Spinal cord (tissue), 9 donors: ENCODE measurements at regions not wholly inside any gene's neighbourhood (a gene's known extent, or its start where the extent isn't known, plus 50 kb on each side); places are given as distances from the start of the nearest gene placed in this dataset.
"Not testable (repeated sequence)": the region's sequence is repeated elsewhere in the genome, so short reads cannot be mapped to it uniquely, and the experiment has no call there.

ENCODE experiments used
- DNase-seq, 6 donors: peaks; one replicate each; pipeline versions ENCODE4 v3.0.0 to v3.0.0-alpha.2; 2013 to 2015; ENCODE audit warnings: low spot score in 6 of 6, low read depth in 4 of 6
- H3K27ac ChIP-seq: one replicate; pipeline ENCODE4 v1.5.1; 2013; ENCODE audit warnings: low read depth, low read length, control low read depth
- H3K27me3 ChIP-seq: one replicate; pipeline ENCODE4 v1.6.1; 2013; ENCODE audit warnings: low read length; ENCODE audit not compliant: control insufficient read depth, insufficient read depth
- H3K36me3 ChIP-seq: one replicate; pipeline ENCODE4 v1.6.1; 2013; ENCODE audit warnings: low read length; ENCODE audit not compliant: control insufficient read depth, insufficient read depth
- H3K4me1 ChIP-seq: one replicate; pipeline ENCODE4 v1.6.1; 2013; ENCODE audit warnings: low read length; ENCODE audit not compliant: control insufficient read depth, insufficient read depth
- H3K4me3 ChIP-seq: one replicate; pipeline ENCODE4 v1.5.1; 2013; ENCODE audit warnings: low read depth, low read length, control low read depth
- H3K9me3 ChIP-seq: one replicate; pipeline ENCODE4 v1.6.1; 2013; ENCODE audit warnings: low read length; ENCODE audit not compliant: control insufficient read depth, insufficient read depth
- WGBS: methylation state at CpG from one replicate; pipeline ENCODE4 v1.1.5; 2013; ENCODE audit warnings: missing lambda C conversion rate; ENCODE audit not compliant: insufficient coverage; 5-methylcytosine and 5-hydroxymethylcytosine counted together
- donor health status: healthy.

GRCh38 chr9:66764799-66765493 lies 135.6 kb upstream of the ZNF658 start:
- not testable (repeated sequence) for H3K27me3 ChIP-seq, H3K4me1 ChIP-seq, H3K4me3 ChIP-seq, DNase-seq, H3K9me3 ChIP-seq, H3K36me3 ChIP-seq, H3K27ac ChIP-seq
- WGBS: no CpG with 5 or more reads among the region's 3 CpGs

DNA sequence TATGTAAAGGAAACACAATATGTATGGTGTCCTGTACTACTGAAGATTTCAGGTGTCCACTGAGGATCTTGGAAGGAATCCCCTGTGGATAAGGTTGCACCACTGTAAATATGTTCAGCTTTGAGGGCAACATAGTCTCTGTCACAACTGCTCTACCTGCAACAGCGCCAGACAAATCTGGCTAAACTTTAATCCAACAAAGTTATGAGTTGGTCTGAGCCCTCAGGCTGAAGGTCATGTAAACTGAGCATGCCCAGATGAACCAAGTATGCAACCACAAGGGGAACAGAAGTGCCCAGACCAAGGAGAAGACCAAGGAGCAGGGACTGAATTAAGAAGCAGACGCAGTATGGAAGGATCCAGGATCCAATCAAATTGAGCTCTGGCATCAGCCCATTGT lies 135.0 kb upstream of the ZNF658 start:
- H3K4me3 ChIP-seq, H3K4me1 ChIP-seq, DNase-seq, H3K36me3 ChIP-seq, H3K9me3 ChIP-seq, H3K27me3 ChIP-seq, H3K27ac ChIP-seq: not testable (repeated sequence)
- no CpG with 5 or more reads among the region's 2 CpGs for WGBS

DNA sequence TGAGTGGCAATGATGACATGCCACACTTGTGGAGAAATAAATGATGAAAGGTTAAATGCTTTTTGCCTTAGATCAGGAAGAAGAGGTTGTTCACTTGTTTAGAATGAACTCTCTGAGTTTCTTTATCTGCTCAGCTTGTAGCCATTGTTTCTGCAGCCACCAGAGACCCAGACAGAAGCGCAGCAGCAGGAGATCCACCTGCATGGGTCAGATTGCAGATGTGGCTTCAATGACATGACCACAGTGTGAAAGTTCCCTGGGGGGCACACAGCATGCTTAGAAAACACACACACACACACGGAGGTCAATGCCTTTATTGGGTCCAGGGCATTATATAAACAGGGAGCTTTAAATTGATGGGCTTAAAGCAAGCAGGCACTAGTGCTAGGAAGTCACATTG lies 129.0 kb upstream of the ZNF658 start:
- H3K9me3 ChIP-seq, H3K27ac ChIP-seq, H3K4me1 ChIP-seq, DNase-seq, H3K27me3 ChIP-seq, H3K36me3 ChIP-seq, H3K4me3 ChIP-seq: not testable (repeated sequence)
- WGBS: no CpG with 5 or more reads among the region's 2 CpGs

GRCh38 chr9:66774618-66775017 lies 125.9 kb upstream of the ZNF658 start:
- H3K9me3 ChIP-seq, H3K27ac ChIP-seq, H3K4me3 ChIP-seq, DNase-seq, H3K27me3 ChIP-seq, H3K4me1 ChIP-seq, H3K36me3 ChIP-seq: not testable (repeated sequence)
- WGBS: 76% methylated on average over 4 of the region's 8 CpGs

- H3K27ac ChIP-seq, DNase-seq, H3K36me3 ChIP-seq, H3K9me3 ChIP-seq, H3K27me3 ChIP-seq, H3K4me3 ChIP-seq, H3K4me1 ChIP-seq: not testable (repeated sequence)
- WGBS: no CpG with 5 or more reads among the region's 7 CpGs
Measured at GRCh38 chr9:66779944-66780661, 120.4 kb upstream of the ZNF658 start.

GRCh38 chr9:66781240-66781639 lies 119.3 kb upstream of the ZNF658 start:
- H3K9me3 ChIP-seq, H3K27me3 ChIP-seq, H3K36me3 ChIP-seq, DNase-seq, H3K4me1 ChIP-seq, H3K4me3 ChIP-seq, H3K27ac ChIP-seq: not testable (repeated sequence)
- WGBS: no CpG with 5 or more reads among the region's 1 CpG

DNA sequence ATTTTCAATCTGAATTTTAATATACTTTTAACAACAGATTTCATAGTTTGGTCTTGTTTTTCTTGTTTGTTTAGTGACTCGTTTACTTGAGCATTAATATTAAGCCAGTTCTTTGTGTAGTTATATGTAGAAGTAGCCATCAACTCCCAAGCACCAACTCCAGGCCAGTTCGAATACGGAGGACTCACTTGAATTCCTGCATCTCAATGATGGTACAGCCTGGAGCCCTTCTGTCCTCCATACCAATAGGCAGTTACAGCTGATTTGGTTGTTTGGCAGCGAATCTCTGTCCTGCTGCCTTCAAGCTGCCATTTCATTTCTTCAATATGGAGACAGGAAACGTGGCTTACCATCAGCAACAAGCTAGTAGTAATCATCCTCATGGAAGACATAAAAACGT lies 118.5 kb upstream of the ZNF658 start:
- not testable (repeated sequence) for H3K9me3 ChIP-seq, H3K36me3 ChIP-seq, H3K4me3 ChIP-seq, H3K27me3 ChIP-seq, H3K4me1 ChIP-seq, DNase-seq, H3K27ac ChIP-seq
- no CpG with 5 or more reads among the region's 6 CpGs for WGBS

DNA sequence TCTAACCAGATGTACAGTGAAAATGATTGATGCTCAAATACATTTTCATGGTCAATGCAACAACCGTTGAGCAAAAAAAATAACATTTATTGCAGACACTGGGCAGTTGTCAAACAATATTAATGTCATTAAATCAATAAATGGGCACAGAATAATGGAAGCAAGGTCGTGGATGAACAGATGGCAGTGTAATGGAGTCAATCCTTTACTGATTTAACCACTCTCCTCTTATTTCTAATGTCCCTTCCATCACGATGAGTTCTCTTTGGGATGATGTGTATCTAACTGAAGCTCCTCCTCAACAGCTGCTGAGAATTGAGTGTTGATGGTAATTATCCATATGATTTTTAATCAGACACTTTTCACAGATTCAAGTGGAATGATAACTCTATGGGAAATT lies 114.9 kb upstream of the ZNF658 start:
- H3K27ac ChIP-seq, H3K36me3 ChIP-seq, H3K27me3 ChIP-seq, H3K4me3 ChIP-seq, H3K9me3 ChIP-seq, H3K4me1 ChIP-seq, DNase-seq: not testable (repeated sequence)
- no CpG with 5 or more reads among the region's 3 CpGs for WGBS

- H3K9me3 ChIP-seq, H3K36me3 ChIP-seq, H3K4me3 ChIP-seq, H3K27me3 ChIP-seq, DNase-seq, H3K27ac ChIP-seq, H3K4me1 ChIP-seq: not testable (repeated sequence)
- no CpG with 5 or more reads among the region's 5 CpGs for WGBS
Measured at GRCh38 chr9:66791092-66791750, 109.3 kb upstream of the ZNF658 start.

DNA sequence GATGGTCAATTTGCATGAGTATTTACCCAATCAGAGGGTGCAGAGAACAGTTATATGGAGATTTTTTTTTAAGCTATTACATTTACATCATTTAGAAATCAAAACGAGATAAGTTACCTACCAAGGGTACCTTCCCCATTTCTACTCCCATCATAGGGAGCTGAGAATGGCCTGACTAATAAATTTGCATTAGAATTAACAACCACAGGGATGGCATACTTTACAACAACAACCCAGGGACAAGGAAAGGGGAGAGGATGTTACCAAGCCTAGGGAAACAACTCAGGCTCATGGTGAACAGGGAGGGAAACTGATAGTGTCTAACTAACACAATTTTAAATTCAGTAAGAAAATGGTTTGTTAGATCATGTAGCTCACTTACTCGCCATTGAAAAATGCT lies 105.8 kb upstream of the ZNF658 start:
- H3K4me1 ChIP-seq, H3K9me3 ChIP-seq, H3K27me3 ChIP-seq, H3K4me3 ChIP-seq, DNase-seq, H3K36me3 ChIP-seq, H3K27ac ChIP-seq: not testable (repeated sequence)
- WGBS: no CpG with 5 or more reads among the region's 2 CpGs
